A673 (cell line): ENCODE measurements at regions not wholly inside any gene's neighbourhood (a gene's known extent, or its start where the extent isn't known, plus 50 kb on each side); places are given as distances from the start of the nearest gene placed in this dataset.

Source experiments
- EZH2 ChIP-seq: fragments of 200-600 bp; sonication (generic); IDR thresholded peaks from 2 replicates; pipeline ENCODE4 v1.6.1; 2017; ENCODE audit warnings: borderline replicate concordance, low read depth, mild to moderate bottlenecking, mixed read lengths, antibody characterized with exemption, low read length; ENCODE audit not compliant: poor library complexity, severe bottlenecking
- TF ChIP-seq, protein P1 (sequence below): fragments of 300-800, 200-600 bp; sonication (generic); conservative IDR thresholded peaks from 2 replicates; pipeline ENCODE4 v1.5.1; 2017; ENCODE audit warnings: low read depth, mild to moderate bottlenecking, antibody characterized with exemption, low read length, moderate library complexity, mixed read lengths

DNA sequence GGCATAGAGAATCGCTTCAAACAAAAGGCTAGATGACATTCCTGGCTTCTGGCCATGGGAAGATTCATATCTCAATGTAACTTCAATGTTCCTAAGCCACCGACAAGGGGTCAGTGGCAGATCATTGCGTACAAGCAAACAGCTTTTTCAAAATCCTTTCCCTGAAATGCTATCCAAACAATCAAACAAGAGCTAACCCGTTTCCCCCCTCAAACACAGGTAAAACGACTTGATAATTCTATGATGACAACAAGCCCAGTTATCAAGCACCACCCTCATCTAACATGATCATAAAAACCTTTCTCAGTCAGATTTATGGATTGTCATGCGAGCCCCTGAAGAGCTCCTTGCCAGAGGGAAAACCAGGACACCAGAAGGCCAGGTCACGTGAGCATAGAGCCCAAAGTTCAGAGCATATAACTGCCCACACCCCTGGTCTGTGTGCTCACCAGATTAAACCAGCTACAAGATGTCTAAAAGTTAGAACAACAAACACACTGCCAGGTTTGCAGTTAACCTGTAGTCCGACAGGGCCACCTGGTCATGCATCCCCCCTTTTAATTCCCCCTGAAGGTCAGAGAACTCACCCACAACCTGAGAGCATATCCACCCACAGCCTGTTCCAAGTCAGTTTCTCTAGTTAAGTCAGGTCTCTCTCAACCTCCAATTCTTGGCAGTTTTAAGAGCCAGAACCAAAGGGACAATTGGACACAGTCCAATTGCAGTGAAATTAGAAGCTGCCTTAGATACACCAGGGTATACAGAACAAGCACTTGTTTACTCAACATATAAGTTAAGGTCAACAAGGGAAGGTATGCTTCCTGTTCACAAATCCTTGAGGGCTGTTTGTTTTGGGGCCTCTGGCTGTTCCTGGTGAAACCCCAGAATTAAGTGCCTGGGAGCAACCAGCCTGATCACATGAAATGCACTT lies 248.1 kb upstream of the PPARGC1A start:
- TF ChIP-seq, protein P1, sequence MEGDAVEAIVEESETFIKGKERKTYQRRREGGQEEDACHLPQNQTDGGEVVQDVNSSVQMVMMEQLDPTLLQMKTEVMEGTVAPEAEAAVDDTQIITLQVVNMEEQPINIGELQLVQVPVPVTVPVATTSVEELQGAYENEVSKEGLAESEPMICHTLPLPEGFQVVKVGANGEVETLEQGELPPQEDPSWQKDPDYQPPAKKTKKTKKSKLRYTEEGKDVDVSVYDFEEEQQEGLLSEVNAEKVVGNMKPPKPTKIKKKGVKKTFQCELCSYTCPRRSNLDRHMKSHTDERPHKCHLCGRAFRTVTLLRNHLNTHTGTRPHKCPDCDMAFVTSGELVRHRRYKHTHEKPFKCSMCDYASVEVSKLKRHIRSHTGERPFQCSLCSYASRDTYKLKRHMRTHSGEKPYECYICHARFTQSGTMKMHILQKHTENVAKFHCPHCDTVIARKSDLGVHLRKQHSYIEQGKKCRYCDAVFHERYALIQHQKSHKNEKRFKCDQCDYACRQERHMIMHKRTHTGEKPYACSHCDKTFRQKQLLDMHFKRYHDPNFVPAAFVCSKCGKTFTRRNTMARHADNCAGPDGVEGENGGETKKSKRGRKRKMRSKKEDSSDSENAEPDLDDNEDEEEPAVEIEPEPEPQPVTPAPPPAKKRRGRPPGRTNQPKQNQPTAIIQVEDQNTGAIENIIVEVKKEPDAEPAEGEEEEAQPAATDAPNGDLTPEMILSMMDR, result no peak
- TF ChIP-seq EZH2, result no peak
